ENCODE measurements at regions not wholly inside any gene's neighbourhood (a gene's known extent, or its start where the extent isn't known, plus 50 kb on each side); places are given as distances from the start of the nearest gene placed in this dataset.

- no peak for TF ChIP-seq ZNF263 (CRISPR knock-in tag; IDR thresholded peaks at IDR 0.05; ENCODE audit: low read depth)
- no peak for TF ChIP-seq AR (CRISPR knock-in tag; IDR thresholded peaks at IDR 0.05)
- no peak for TF ChIP-seq SP1 (CRISPR knock-in tag; conservative IDR thresholded peaks at IDR 0.05)
- TF ChIP-seq CTCF (IDR thresholded peaks at IDR 0.05), result no peak
- no peak for TF ChIP-seq ELF4 (CRISPR knock-in tag; IDR thresholded peaks at IDR 0.05; ENCODE audit: low read depth)
- no peak for TF ChIP-seq E2F4 (CRISPR knock-in tag; IDR thresholded peaks at IDR 0.05; ENCODE audit: borderline replicate concordance, low read depth)
- TF ChIP-seq, protein P1, sequence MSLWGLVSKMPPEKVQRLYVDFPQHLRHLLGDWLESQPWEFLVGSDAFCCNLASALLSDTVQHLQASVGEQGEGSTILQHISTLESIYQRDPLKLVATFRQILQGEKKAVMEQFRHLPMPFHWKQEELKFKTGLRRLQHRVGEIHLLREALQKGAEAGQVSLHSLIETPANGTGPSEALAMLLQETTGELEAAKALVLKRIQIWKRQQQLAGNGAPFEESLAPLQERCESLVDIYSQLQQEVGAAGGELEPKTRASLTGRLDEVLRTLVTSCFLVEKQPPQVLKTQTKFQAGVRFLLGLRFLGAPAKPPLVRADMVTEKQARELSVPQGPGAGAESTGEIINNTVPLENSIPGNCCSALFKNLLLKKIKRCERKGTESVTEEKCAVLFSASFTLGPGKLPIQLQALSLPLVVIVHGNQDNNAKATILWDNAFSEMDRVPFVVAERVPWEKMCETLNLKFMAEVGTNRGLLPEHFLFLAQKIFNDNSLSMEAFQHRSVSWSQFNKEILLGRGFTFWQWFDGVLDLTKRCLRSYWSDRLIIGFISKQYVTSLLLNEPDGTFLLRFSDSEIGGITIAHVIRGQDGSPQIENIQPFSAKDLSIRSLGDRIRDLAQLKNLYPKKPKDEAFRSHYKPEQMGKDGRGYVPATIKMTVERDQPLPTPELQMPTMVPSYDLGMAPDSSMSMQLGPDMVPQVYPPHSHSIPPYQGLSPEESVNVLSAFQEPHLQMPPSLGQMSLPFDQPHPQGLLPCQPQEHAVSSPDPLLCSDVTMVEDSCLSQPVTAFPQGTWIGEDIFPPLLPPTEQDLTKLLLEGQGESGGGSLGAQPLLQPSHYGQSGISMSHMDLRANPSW (CRISPR knock-in tag; conservative IDR thresholded peaks at IDR 0.05; ENCODE audit: low read depth), result no peak
- TF ChIP-seq CREM (CRISPR knock-in tag; IDR thresholded peaks at IDR 0.05), result no peak
- TF ChIP-seq ETV6 (CRISPR knock-in tag; IDR thresholded peaks at IDR 0.05), result no peak
- no peak for TF ChIP-seq CREB1 (CRISPR knock-in tag; IDR thresholded peaks at IDR 0.05)
- TF ChIP-seq JUN (CRISPR knock-in tag; IDR thresholded peaks at IDR 0.05), result no peak
- TF ChIP-seq, protein P2, sequence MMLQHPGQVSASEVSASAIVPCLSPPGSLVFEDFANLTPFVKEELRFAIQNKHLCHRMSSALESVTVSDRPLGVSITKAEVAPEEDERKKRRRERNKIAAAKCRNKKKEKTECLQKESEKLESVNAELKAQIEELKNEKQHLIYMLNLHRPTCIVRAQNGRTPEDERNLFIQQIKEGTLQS (CRISPR knock-in tag; conservative IDR thresholded peaks at IDR 0.05), result no peak
- TF ChIP-seq, protein P3, sequence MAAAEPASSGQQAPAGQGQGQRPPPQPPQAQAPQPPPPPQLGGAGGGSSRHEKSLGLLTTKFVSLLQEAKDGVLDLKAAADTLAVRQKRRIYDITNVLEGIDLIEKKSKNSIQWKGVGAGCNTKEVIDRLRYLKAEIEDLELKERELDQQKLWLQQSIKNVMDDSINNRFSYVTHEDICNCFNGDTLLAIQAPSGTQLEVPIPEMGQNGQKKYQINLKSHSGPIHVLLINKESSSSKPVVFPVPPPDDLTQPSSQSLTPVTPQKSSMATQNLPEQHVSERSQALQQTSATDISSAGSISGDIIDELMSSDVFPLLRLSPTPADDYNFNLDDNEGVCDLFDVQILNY (CRISPR knock-in tag; IDR thresholded peaks at IDR 0.05), result no peak
- TF ChIP-seq ZNF138 (CRISPR knock-in tag; conservative IDR thresholded peaks at IDR 0.05), result no peak
These were observed 105.1 kb upstream of the HS6ST1 start for GRCh38 chr2:128423788-128424165.
